ENCODE measurements at regions not wholly inside any gene's neighbourhood (a gene's known extent, or its start where the extent isn't known, plus 50 kb on each side); places are given as distances from the start of the nearest gene placed in this dataset.

GRCh38 chr6:14787250-14787649 is 458.6 kb upstream of the JARID2 start:
- H3K4me1 Mint-ChIP-seq (ENCODE audit: low read depth, unreplicated experiment), result peaks cover 15% of the 10 kb centered on the region
- peaks cover 2% of the 10 kb centered on the region for H3K27me3 Mint-ChIP-seq (ENCODE audit: unreplicated experiment)
- TF ChIP-seq CTCF (IDR thresholded peaks at IDR 0.05; ENCODE audit: partially characterized antibody, unreplicated experiment), result no peak
- no peak overlapping the region for H3K4me3 Mint-ChIP-seq (ENCODE audit: unreplicated experiment)
- peaks cover 2% of the 10 kb centered on the region for H3K9me3 Mint-ChIP-seq (ENCODE audit: unreplicated experiment)
- H3K27ac Mint-ChIP-seq (ENCODE audit: unreplicated experiment), result no peak overlapping the region
- DNase-seq, result no peak
- H3K36me3 Mint-ChIP-seq (ENCODE audit: unreplicated experiment), result no peaks in the 10 kb centered on the region

- Mint-ChIP-seq H3K4me1 (ENCODE audit: low read depth, unreplicated experiment) (peaks cover 18% of the 10 kb centered on the region), H3K9me3 (ENCODE audit: unreplicated experiment) (peaks cover 2% of the 10 kb centered on the region), H3K4me3 (ENCODE audit: unreplicated experiment) (no peak overlapping the region), H3K27me3 (ENCODE audit: unreplicated experiment) (peaks cover 2% of the 10 kb centered on the region), H3K36me3 (ENCODE audit: unreplicated experiment) (no peaks in the 10 kb centered on the region), H3K27ac (ENCODE audit: unreplicated experiment) (no peak overlapping the region)
- no peak for DNase-seq
- TF ChIP-seq CTCF (IDR thresholded peaks at IDR 0.05; ENCODE audit: partially characterized antibody, unreplicated experiment), result no peak
Measured at GRCh38 chr6:14787677-14788076, 458.2 kb upstream of the JARID2 start.

GRCh38 chr6:14789996-14790395 is 455.9 kb upstream of the JARID2 start:
- peaks cover 13% of the 10 kb centered on the region for H3K4me1 Mint-ChIP-seq (ENCODE audit: low read depth, unreplicated experiment)
- no peak overlapping the region for H3K4me3 Mint-ChIP-seq (ENCODE audit: unreplicated experiment)

GRCh38 chr6:14790976-14791375 is 454.9 kb upstream of the JARID2 start:
- Mint-ChIP-seq H3K27me3 (ENCODE audit: unreplicated experiment) (no peaks in the 10 kb centered on the region), H3K4me3 (ENCODE audit: unreplicated experiment) (no peak overlapping the region), H3K36me3 (ENCODE audit: unreplicated experiment) (no peaks in the 10 kb centered on the region), H3K27ac (ENCODE audit: unreplicated experiment) (no peak overlapping the region), H3K9me3 (ENCODE audit: unreplicated experiment) (peaks cover 4% of the 10 kb centered on the region), H3K4me1 (ENCODE audit: low read depth, unreplicated experiment) (peaks cover 13% of the 10 kb centered on the region)
- TF ChIP-seq CTCF (IDR thresholded peaks at IDR 0.05; ENCODE audit: partially characterized antibody, unreplicated experiment), result no peak
- no peak for DNase-seq

More at GRCh38 chr6:14789996-14790395, 455.9 kb upstream of the JARID2 start:
- no peak for DNase-seq
- no peaks in the 10 kb centered on the region for H3K27me3 Mint-ChIP-seq (ENCODE audit: unreplicated experiment)
- TF ChIP-seq CTCF (IDR thresholded peaks at IDR 0.05; ENCODE audit: partially characterized antibody, unreplicated experiment), result no peak
- H3K36me3 Mint-ChIP-seq (ENCODE audit: unreplicated experiment), result no peaks in the 10 kb centered on the region
- H3K9me3 Mint-ChIP-seq (ENCODE audit: unreplicated experiment), result peaks cover 2% of the 10 kb centered on the region
- H3K27ac Mint-ChIP-seq (ENCODE audit: unreplicated experiment), result no peak overlapping the region

- no peak for TF ChIP-seq CTCF (IDR thresholded peaks at IDR 0.05; ENCODE audit: partially characterized antibody, unreplicated experiment)
- no peaks in the 10 kb centered on the region for H3K27me3 Mint-ChIP-seq (ENCODE audit: unreplicated experiment)
- H3K9me3 Mint-ChIP-seq (ENCODE audit: unreplicated experiment), result peaks cover 4% of the 10 kb centered on the region
- H3K4me1 Mint-ChIP-seq (ENCODE audit: low read depth, unreplicated experiment), result peaks cover 13% of the 10 kb centered on the region
- H3K4me3 Mint-ChIP-seq (ENCODE audit: unreplicated experiment), result no peak overlapping the region
- H3K27ac Mint-ChIP-seq (ENCODE audit: unreplicated experiment), result no peak overlapping the region
- no peaks in the 10 kb centered on the region for H3K36me3 Mint-ChIP-seq (ENCODE audit: unreplicated experiment)
- no peak for DNase-seq
Measured at GRCh38 chr6:14791526-14791925, 454.3 kb upstream of the JARID2 start.

Data from glutamatergic neuron (in vitro differentiated cells).